ENCODE measurements at regions not wholly inside any gene's neighbourhood (a gene's known extent, or its start where the extent isn't known, plus 50 kb on each side); places are given as distances from the start of the nearest gene placed in this dataset.

GRCh38 chr1:221563476-221563921 is 178.4 kb downstream of the DUSP10 start:
- TF ChIP-seq CTCF (conservative IDR thresholded peaks at IDR 0.05; ENCODE audit: low read depth, low read length), result no peak
- TF ChIP-seq EZH2 (IDR thresholded peaks at IDR 0.05; ENCODE audit: low read length, unreplicated experiment), result no peak
- no peak for TF ChIP-seq EZH2phosphoT487 (IDR thresholded peaks at IDR 0.05; ENCODE audit: borderline replicate concordance, low read length)

All from PC-3 (cell line).